Uterus (tissue), 3 donors: ENCODE measurements at regions not wholly inside any gene's neighbourhood (a gene's known extent, or its start where the extent isn't known, plus 50 kb on each side); places are given as distances from the start of the nearest gene placed in this dataset.

Experiments
- DNase-seq, 2 donors: peaks; one replicate each; pipeline ENCODE4 v3.0.0-alpha.2; 2019 to 2020
- H3K27ac ChIP-seq, 2 donors: fragments of 200-600 bp; sonication (generic); 1 replicate in 1 of 2; 2 replicates in 1 of 2; pipeline ENCODE4 v1.5.1; 2016 to 2018
- H3K27me3 ChIP-seq, 2 donors: fragments of 200-600 bp; sonication (generic); one replicate each; pipeline ENCODE4 v1.5.1; 2018 to 2019; ENCODE audit warnings: control low read depth in 1 of 2
- H3K36me3 ChIP-seq, 2 donors: fragments of 200-600 bp; sonication (generic); one replicate each; pipeline ENCODE4 v1.5.1; 2019; ENCODE audit warnings: control low read depth in 1 of 2
- H3K4me1 ChIP-seq, 2 donors: fragments of 200-600 bp; sonication (generic); one replicate each; pipeline ENCODE4 v1.5.1; 2018 to 2019; ENCODE audit warnings: control low read depth in 1 of 2
- H3K4me3 ChIP-seq, 2 donors: fragments of 200-600 bp; sonication (generic); 1 replicate in 1 of 2; 2 replicates in 1 of 2; pipeline ENCODE4 v1.5.1; 2018 to 2019; ENCODE audit warnings: mild to moderate bottlenecking in 1 of 2
- H3K9me3 ChIP-seq, 2 donors: fragments of 200-600 bp; sonication (generic); one replicate each; pipeline ENCODE4 v1.5.1; 2019; ENCODE audit warnings: control low read depth in 1 of 2
- POLR2A ChIP-seq, 2 donors: fragments of 450-650 bp; IDR thresholded peaks; one replicate each; pipeline ENCODE4 v1.6.1; 2016; ENCODE audit warnings: antibody characterized with exemption in 2 of 2, mild to moderate bottlenecking in 1 of 2, moderate library complexity in 1 of 2
- intact Hi-C: fragments of 100-400 bp; cut with DNase I; formaldehyde crosslinking; loops from one replicate; pipeline ENCODE4 v1.15.1; 2023; ENCODE audit warnings: low total_unique reads
- TF ChIP-seq, protein P1 (sequence below), 4 experiments: fragments of 200-600 bp in 2 of 4; fragments of 450-650 bp in 2 of 4; sonication (generic) in 2 of 4; IDR thresholded peaks; one replicate each; pipeline ENCODE4 v1.5.1; 2016 to 2019; ENCODE audit warnings: antibody characterized with exemption in 4 of 4, mild to moderate bottlenecking in 2 of 4, moderate library complexity in 1 of 4
- donor health status: DM: yes; HTN: yes; CAD: no.

DNA sequence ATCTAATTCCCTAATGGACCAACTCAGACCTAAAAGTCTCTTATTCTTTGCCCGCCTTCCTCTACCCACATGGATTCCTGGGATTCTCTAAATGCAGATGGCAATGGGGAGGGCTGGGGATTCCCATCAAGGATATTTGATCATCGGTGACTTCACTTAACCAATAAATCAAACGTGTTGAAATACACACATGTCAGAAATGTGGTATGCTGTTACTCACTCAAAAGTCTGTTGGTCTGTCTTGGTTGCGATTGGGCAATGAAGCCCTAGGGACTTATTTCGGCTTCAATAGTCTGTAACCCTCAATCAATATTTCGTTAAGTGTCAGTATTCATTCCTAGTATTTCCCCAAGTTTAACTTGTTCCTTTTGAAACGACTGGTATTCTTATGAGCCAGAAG is 117.2 kb upstream of the DIO3 start:
- Histone ChIP-seq H3K4me3 (no peak overlapping the region), H3K36me3 (no peaks in the 10 kb centered on the region), H3K27ac (no peak overlapping the region), H3K9me3 (no peaks in the 10 kb centered on the region), H3K27me3 (no peaks in the 10 kb centered on the region), H3K4me1 (no peaks in the 10 kb centered on the region)
- intact Hi-C loops = no loop called here
- TF ChIP-seq POLR2A (IDR thresholded peaks at IDR 0.05) = no peak
- TF ChIP-seq, protein P1, sequence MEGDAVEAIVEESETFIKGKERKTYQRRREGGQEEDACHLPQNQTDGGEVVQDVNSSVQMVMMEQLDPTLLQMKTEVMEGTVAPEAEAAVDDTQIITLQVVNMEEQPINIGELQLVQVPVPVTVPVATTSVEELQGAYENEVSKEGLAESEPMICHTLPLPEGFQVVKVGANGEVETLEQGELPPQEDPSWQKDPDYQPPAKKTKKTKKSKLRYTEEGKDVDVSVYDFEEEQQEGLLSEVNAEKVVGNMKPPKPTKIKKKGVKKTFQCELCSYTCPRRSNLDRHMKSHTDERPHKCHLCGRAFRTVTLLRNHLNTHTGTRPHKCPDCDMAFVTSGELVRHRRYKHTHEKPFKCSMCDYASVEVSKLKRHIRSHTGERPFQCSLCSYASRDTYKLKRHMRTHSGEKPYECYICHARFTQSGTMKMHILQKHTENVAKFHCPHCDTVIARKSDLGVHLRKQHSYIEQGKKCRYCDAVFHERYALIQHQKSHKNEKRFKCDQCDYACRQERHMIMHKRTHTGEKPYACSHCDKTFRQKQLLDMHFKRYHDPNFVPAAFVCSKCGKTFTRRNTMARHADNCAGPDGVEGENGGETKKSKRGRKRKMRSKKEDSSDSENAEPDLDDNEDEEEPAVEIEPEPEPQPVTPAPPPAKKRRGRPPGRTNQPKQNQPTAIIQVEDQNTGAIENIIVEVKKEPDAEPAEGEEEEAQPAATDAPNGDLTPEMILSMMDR (IDR thresholded peaks at IDR 0.05) = no peak
- DNase-seq = no peak

GRCh38 chr14:101445278-101445677 is 116.0 kb upstream of the DIO3 start:
- H3K27me3 ChIP-seq = no peaks in the 10 kb centered on the region
- H3K4me1 ChIP-seq = no peaks in the 10 kb centered on the region
- no peak for TF ChIP-seq POLR2A (IDR thresholded peaks at IDR 0.05)
- TF ChIP-seq, protein P1 (IDR thresholded peaks at IDR 0.05) = no peak
- intact Hi-C loops = no loop called here
- H3K27ac ChIP-seq = no peak overlapping the region
- H3K4me3 ChIP-seq = no peak overlapping the region
- DNase-seq = no peak
- no peaks in the 10 kb centered on the region for H3K9me3 ChIP-seq
- H3K36me3 ChIP-seq = no peaks in the 10 kb centered on the region

- Histone ChIP-seq H3K4me1 (no peaks in the 10 kb centered on the region), H3K4me3 (no peak overlapping the region), H3K36me3 (no peaks in the 10 kb centered on the region), H3K27me3 (no peaks in the 10 kb centered on the region), H3K27ac (no peak overlapping the region), H3K9me3 (no peaks in the 10 kb centered on the region)
- intact Hi-C loops = no loop called here
- DNase-seq = no peak
- TF ChIP-seq POLR2A (IDR thresholded peaks at IDR 0.05) = no peak
- TF ChIP-seq, protein P1 (IDR thresholded peaks at IDR 0.05) = no peak
These were observed 114.8 kb upstream of the DIO3 start for GRCh38 chr14:101446387-101446969.

DNA sequence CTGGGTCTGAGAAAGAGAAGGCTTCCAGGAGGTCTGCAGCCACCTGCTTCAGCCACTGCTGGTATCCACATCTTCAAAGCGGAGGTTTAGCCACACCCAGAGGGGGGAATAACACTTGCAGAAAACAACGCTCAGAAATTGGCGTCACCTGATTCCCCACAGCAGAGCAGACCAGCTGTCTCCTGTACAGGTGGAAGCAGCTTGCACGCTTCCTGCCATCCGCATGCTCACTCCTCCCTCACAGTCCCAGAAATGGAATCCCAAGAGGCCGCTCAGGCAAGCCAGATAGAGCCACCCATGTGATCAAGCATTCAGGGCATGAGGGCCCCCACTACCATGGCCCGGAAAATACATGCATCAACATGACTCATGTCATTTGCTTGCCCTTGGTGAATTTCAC is 112.2 kb upstream of the DIO3 start:
- intact Hi-C loops = no loop called here
- Histone ChIP-seq H3K4me3 (no peak overlapping the region), H3K27ac (no peak overlapping the region)

DNA sequence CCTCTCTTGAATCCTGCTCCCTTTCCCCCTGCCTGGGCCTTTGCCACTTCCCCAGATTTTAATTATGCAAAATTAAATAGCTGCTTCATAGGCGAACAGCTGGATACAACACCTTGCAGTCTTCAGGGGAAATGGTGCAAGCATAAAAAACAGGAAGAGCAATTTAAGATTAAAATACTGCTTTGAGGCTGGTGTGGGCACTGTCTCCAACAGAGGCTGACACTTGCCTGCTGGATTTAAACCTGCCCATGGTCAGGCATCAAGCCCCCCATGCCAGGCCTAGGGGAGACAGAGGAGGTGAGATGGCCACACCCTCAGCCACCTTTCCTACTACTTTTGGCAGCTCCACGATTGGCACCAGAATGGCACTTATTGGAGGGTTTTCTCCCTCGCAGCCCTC is 110.1 kb upstream of the DIO3 start:
- H3K4me1 ChIP-seq = no peaks in the 10 kb centered on the region
- DNase-seq = no peak

More for the DNA sequence above, 112.2 kb upstream of the DIO3 start:
- H3K9me3 ChIP-seq = no peaks in the 10 kb centered on the region
- H3K27me3 ChIP-seq = no peaks in the 10 kb centered on the region
- H3K36me3 ChIP-seq = no peaks in the 10 kb centered on the region
- DNase-seq = no peak
- TF ChIP-seq, protein P1 (IDR thresholded peaks at IDR 0.05) = no peak
- TF ChIP-seq POLR2A (IDR thresholded peaks at IDR 0.05) = no peak
- H3K4me1 ChIP-seq = no peaks in the 10 kb centered on the region

More for the DNA sequence above, 110.1 kb upstream of the DIO3 start:
- intact Hi-C loops = no loop called here
- H3K36me3 ChIP-seq = no peaks in the 10 kb centered on the region
- no peaks in the 10 kb centered on the region for H3K9me3 ChIP-seq
- no peak overlapping the region for H3K4me3 ChIP-seq
- TF ChIP-seq, protein P1 (IDR thresholded peaks at IDR 0.05) = no peak
- TF ChIP-seq POLR2A (IDR thresholded peaks at IDR 0.05) = no peak
- H3K27me3 ChIP-seq = no peaks in the 10 kb centered on the region
- H3K27ac ChIP-seq = no peak overlapping the region
